Neural crest cell (in vitro differentiated cells): ENCODE measurements at regions not wholly inside any gene's neighbourhood (a gene's known extent, or its start where the extent isn't known, plus 50 kb on each side); places are given as distances from the start of the nearest gene placed in this dataset.
"Not testable (repeated sequence)": the region's sequence is repeated elsewhere in the genome, so short reads cannot be mapped to it uniquely, and the experiment has no call there.

Experiments
- DNase-seq: peaks from one replicate; pipeline ENCODE4 v3.0.0; 2021; ENCODE audit warnings: low read depth, mixed read lengths, low spot score
- H3K27ac Mint-ChIP-seq: one replicate; pipeline ENCODE4 v1.8.0; 2021; ENCODE audit warnings: mild to moderate bottlenecking, mixed read lengths; ENCODE audit not compliant: unreplicated experiment
- H3K27me3 Mint-ChIP-seq: 2 replicates; pipeline ENCODE4 v1.8.0; 2021; ENCODE audit warnings: low read depth, mild to moderate bottlenecking, mixed read lengths
- H3K36me3 Mint-ChIP-seq: 2 replicates; pipeline ENCODE4 v1.8.0; 2021; ENCODE audit warnings: low read depth, mild to moderate bottlenecking, mixed read lengths
- H3K4me1 Mint-ChIP-seq: 2 replicates; pipeline ENCODE4 v1.8.0; 2021; ENCODE audit warnings: mixed read lengths
- H3K4me3 Mint-ChIP-seq: one replicate; pipeline ENCODE4 v1.8.0; 2021; ENCODE audit warnings: mild to moderate bottlenecking, mixed read lengths
- H3K9me3 Mint-ChIP-seq: 2 replicates; pipeline ENCODE4 v1.8.0; 2021; ENCODE audit warnings: mixed read lengths
- TF ChIP-seq, protein P1 (sequence below): fragments of 200-600 bp; sonication (generic); conservative IDR thresholded peaks from 2 replicates; pipeline ENCODE4 v1.5.0; 2021; ENCODE audit warnings: antibody characterized with exemption, mild to moderate bottlenecking

DNA sequence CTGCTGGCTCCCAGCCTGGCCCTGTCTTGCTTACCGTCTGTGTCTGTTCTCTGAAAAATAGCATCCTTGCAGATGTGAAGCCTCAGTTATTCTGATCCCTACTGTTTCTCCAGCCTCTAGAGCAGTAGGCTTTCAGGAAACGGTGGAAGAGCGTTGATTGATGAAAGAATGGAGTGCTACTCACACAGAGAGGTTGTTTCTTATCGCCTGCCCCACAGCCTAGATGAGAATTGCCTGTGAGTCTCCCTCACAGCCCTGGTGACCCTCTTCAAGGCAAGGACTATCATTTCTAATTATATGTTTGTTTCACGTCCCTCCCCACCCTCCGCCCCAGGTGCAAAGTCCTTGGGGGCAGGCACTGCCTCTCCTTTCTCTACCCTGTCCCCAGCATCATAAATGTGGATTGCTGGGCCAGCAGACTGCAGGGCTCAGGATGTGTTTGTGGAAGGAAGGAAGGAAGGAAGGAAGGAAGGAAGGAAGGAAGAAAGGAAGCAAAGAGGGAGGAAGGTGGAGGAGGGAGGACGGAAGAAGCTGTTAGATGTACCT, 575.3 kb upstream of the B3GAT1 start:
- Mint-ChIP-seq H3K36me3 (no peaks in the 10 kb centered on the region), H3K9me3 (no peaks in the 10 kb centered on the region), H3K4me1 (peaks cover 21% of the 10 kb centered on the region), H3K27me3 (peaks cover 5% of the 10 kb centered on the region), H3K4me3 (no peak overlapping the region), H3K27ac (no peak overlapping the region)
- TF ChIP-seq, protein P1, sequence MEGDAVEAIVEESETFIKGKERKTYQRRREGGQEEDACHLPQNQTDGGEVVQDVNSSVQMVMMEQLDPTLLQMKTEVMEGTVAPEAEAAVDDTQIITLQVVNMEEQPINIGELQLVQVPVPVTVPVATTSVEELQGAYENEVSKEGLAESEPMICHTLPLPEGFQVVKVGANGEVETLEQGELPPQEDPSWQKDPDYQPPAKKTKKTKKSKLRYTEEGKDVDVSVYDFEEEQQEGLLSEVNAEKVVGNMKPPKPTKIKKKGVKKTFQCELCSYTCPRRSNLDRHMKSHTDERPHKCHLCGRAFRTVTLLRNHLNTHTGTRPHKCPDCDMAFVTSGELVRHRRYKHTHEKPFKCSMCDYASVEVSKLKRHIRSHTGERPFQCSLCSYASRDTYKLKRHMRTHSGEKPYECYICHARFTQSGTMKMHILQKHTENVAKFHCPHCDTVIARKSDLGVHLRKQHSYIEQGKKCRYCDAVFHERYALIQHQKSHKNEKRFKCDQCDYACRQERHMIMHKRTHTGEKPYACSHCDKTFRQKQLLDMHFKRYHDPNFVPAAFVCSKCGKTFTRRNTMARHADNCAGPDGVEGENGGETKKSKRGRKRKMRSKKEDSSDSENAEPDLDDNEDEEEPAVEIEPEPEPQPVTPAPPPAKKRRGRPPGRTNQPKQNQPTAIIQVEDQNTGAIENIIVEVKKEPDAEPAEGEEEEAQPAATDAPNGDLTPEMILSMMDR, result no peak
- DNase-seq, result no peak

DNA sequence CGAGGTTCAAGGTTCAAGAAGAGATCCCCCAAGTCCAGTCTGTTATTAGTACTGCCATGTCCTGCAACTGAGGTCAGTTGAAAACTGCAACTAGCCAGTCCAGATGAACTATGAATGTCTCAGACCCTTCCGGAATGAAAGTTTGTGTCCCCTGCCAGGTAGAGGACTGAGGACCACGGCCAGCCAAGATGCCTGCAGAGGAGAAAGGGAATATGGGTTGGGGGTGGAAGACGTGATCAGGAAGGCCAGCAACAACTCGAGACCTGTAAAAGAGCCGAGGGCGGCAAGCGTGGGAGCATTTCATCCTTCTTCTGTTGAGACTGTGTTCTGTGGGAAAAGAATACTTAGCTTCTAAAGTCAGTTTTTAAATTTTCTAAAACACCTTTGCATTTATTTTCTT, 572.4 kb upstream of the B3GAT1 start:
- Mint-ChIP-seq H3K4me3 (no peak overlapping the region), H3K27ac (no peak overlapping the region), H3K4me1 (peaks cover 23% of the 10 kb centered on the region), H3K36me3 (no peaks in the 10 kb centered on the region), H3K27me3 (peaks cover 11% of the 10 kb centered on the region), H3K9me3 (no peaks in the 10 kb centered on the region)
- DNase-seq, result no peak
- TF ChIP-seq, protein P1, result no peak

DNA sequence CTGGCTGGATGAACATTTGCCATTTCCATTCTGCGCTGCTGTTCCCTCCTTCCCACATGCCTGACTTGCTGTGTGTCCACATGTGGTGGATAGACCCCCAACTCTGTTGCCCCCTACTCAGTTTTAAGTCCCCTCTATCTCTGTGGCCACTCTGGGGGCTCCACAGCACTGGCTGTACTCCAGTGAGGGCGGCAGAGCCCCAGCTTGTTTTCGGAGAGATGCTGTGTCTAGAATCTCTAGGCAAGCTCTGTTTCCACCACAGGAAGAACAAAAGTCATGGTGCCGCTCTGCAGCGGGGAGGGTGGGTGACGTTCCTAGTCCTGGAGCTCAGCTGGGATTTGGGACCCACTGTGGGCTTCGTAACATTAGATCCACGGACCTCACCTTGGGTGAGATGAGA, 570.4 kb upstream of the B3GAT1 start:
- not testable (repeated sequence) for H3K4me3 Mint-ChIP-seq, H3K9me3 Mint-ChIP-seq, H3K36me3 Mint-ChIP-seq, DNase-seq, H3K27ac Mint-ChIP-seq
- peaks cover 11% of the 10 kb centered on the region for H3K27me3 Mint-ChIP-seq
- H3K4me1 Mint-ChIP-seq, result peaks cover 11% of the 10 kb centered on the region

DNA sequence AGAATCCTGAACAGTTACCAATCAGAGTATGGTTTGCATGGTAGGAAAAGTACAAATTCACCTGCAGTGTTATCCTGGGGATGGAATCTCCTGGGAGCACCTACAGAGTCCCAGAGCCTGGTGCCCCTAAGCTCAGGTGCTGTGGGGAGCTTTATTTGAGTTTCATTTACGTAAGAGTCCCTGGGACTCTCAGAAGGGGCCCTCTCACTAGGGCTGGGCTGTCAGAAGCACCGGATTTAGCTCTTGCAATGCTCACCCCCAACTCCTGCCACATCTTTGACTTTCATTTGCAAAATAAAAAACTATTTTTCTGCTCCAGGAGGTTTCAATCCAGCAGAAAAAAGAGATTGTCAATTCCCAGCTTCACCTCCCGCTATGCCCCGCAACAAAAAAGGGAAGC, 569.8 kb upstream of the B3GAT1 start:
- peaks cover 9% of the 10 kb centered on the region for H3K4me1 Mint-ChIP-seq
- H3K4me3 Mint-ChIP-seq, result no peak overlapping the region
- H3K27me3 Mint-ChIP-seq, result peaks cover 11% of the 10 kb centered on the region
- TF ChIP-seq, protein P1, result no peak
- H3K36me3 Mint-ChIP-seq, result no peaks in the 10 kb centered on the region
- H3K9me3 Mint-ChIP-seq, result no peaks in the 10 kb centered on the region
- H3K27ac Mint-ChIP-seq, result no peak overlapping the region
- DNase-seq, result no peak

DNA sequence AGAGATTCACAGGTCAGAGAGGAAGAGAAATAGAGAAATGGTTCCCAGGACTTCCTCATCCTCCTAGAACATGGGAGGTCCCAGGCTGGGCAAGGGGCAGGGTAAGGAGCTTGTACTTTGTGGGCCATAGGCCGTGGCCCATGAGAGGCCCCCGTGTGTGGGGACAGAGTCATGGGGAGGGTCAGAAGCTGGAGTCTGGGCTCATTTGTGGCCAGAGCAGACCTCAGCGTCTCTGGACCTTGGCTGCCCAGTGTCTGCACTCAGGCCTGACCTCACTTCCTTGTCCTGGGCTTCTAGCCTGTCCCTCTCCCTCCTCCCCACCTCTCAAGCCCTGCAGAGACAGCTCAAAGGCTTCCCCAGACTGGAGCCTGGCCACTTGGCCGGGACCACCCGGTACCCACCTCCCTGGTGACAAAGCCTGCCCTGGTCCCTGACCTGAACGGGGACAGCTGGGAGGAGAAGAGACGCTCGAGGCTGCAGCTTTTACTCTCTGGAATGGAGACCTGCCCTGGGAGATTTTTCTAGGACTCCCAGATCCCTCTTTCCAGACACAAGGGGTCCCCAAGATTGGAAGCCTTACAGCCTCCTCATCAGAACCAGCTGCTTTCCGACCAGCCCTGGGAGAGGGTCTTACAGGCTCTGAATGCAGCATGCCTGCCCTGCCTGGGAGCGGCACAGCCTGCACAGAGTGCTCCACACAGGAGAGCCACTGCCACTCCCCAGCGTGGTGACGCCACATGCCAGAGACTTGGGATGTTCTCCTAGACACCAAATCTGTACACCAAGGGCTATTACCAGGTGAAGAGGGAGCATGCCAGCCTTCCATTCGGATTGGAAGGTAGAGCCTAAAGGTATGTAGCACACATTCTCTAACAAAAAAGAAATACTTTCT, 569.0 kb upstream of the B3GAT1 start:
- no peaks in the 10 kb centered on the region for H3K9me3 Mint-ChIP-seq
- no peak for DNase-seq
- TF ChIP-seq, protein P1, result no peak
- no peak overlapping the region for H3K27ac Mint-ChIP-seq
- H3K27me3 Mint-ChIP-seq, result peaks cover 11% of the 10 kb centered on the region
- H3K4me3 Mint-ChIP-seq, result no peak overlapping the region
- H3K36me3 Mint-ChIP-seq, result no peaks in the 10 kb centered on the region
- H3K4me1 Mint-ChIP-seq, result peaks cover 9% of the 10 kb centered on the region

DNA sequence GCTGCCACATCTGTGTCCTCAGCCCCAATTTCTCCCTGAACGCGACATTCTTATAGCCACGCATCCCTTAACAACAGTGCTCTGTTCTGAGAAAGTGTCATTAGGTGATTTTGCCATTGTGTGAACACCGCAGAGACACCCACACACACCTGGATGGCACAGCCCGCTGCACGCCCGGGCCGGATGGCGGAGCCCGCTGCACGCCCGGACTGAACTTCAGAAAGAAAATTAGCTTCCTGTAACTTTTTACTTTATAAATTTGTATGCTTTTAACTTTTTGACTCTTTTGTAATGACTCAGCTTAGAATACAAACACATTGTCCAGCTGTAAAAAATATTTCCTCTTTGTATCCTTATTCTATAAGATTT, 567.0 kb upstream of the B3GAT1 start:
- not testable (repeated sequence) for H3K4me3 Mint-ChIP-seq, H3K36me3 Mint-ChIP-seq

More for the DNA sequence above, 567.0 kb upstream of the B3GAT1 start:
- DNase-seq, H3K4me1 Mint-ChIP-seq, H3K27ac Mint-ChIP-seq, H3K9me3 Mint-ChIP-seq: not testable (repeated sequence)
- H3K27me3 Mint-ChIP-seq, result peaks cover 14% of the 10 kb centered on the region
